Thyroid gland (tissue), 4 donors: ENCODE measurements at regions not wholly inside any gene's neighbourhood (a gene's known extent, or its start where the extent isn't known, plus 50 kb on each side); places are given as distances from the start of the nearest gene placed in this dataset.

Experiments used
- POLR2A ChIP-seq, 2 donors: fragments of 450-650 bp; IDR thresholded peaks; one replicate each; pipeline ENCODE4 v1.6.1; 2017; ENCODE audit warnings: antibody characterized with exemption in 2 of 2, mild to moderate bottlenecking in 2 of 2, moderate library complexity in 1 of 2
- TF ChIP-seq, protein P1 (sequence below), 6 experiments: fragments of 200-600 bp in 3 of 6; fragments of 450-650 bp in 3 of 6; sonication (generic) in 3 of 6; IDR thresholded peaks; one replicate each; pipeline ENCODE4 v1.5.1; 2016 to 2019; ENCODE audit warnings: antibody characterized with exemption in 6 of 6, mild to moderate bottlenecking in 2 of 6, inconsistent platforms in 1 of 6, moderate library complexity in 1 of 6

DNA sequence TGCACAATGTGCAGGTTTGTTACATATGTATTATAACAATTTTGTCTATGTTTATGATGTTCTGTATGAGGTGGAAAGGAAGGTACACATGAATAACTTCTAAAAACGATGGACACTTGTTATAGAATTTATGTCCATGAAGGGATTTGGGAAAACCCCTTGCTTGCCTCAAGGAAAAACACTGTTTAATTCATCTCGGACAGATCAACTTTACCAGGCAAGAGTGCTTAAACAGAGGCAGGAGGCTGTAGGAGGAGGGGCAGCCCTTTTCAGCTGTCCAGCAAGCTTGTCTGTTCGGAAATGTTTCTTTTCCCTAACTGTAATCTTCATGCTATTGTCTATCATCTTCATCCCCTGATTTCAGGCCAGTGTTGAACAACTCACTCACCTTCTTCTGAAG, 200.9 kb downstream of the CDC14C start:
- TF ChIP-seq, protein P1, sequence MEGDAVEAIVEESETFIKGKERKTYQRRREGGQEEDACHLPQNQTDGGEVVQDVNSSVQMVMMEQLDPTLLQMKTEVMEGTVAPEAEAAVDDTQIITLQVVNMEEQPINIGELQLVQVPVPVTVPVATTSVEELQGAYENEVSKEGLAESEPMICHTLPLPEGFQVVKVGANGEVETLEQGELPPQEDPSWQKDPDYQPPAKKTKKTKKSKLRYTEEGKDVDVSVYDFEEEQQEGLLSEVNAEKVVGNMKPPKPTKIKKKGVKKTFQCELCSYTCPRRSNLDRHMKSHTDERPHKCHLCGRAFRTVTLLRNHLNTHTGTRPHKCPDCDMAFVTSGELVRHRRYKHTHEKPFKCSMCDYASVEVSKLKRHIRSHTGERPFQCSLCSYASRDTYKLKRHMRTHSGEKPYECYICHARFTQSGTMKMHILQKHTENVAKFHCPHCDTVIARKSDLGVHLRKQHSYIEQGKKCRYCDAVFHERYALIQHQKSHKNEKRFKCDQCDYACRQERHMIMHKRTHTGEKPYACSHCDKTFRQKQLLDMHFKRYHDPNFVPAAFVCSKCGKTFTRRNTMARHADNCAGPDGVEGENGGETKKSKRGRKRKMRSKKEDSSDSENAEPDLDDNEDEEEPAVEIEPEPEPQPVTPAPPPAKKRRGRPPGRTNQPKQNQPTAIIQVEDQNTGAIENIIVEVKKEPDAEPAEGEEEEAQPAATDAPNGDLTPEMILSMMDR (IDR thresholded peaks at IDR 0.05), result no peak
- no peak for TF ChIP-seq POLR2A (IDR thresholded peaks at IDR 0.05)
